Dermis microvascular lymphatic vessel endothelial cell (primary cell): ENCODE measurements at regions not wholly inside any gene's neighbourhood (a gene's known extent, or its start where the extent isn't known, plus 50 kb on each side); places are given as distances from the start of the nearest gene placed in this dataset.
"Not testable (repeated sequence)": the region's sequence is repeated elsewhere in the genome, so short reads cannot be mapped to it uniquely, and the experiment has no call there.

Source experiments
- DNase-seq, 2 donors: peaks; one replicate each; pipeline versions ENCODE4 v3.0.0 to v3.0.0-alpha.2; 2010; ENCODE audit warnings: low read depth in 2 of 2

- no peak for DNase-seq
Observed at GRCh38 chr9:115400796-115401195, 282.8 kb upstream of the TNC start.

GRCh38 chr9:115401756-115402327 lies 283.9 kb upstream of the TNC start:
- DNase-seq: no peak

- DNase-seq: no peak
Observed at GRCh38 chr9:115403753-115404152, 285.8 kb upstream of the TNC start.

DNA sequence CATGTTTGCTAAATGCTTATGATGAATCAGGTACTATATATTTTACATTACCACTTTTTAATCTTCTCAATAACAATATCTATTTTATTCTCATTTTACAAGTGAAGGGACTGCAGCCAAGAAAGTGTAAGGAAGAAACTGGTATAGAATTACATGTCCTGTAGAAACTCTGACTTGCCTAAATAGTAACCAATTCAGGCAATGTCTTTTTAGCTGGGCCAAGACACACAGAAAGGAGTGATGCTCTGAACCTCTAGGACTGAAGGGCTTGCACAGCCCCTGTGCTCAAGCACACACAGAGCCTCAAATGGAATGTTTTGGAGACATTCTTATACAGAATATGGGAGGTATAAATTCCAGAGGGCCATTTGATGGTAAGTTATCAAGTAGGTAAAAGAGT lies 286.4 kb upstream of the TNC start:
- DNase-seq: no peak

GRCh38 chr9:115411516-115411915 lies 293.6 kb upstream of the TNC start:
- no peak for DNase-seq

DNA sequence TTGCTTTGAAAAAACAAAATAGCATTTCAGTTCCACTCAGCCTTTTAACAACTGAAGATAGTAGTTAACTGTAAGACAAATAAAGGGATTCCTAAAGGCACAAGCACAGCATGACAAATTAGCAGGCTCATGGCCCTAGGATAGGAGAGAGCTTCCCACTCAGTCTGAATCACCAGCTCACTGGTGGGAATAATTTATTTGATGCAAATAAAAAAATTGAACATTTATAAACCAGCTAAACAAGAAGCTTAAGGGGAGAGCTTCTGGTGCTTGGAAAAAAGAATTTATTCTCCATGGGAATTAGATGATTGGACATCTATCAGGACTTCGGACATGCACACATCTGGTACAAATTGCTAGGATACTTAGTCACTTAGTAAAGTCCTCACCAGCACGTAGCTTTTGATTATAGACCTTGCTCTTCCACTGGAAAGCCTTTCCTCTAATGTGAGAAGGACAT lies 294.1 kb upstream of the TNC start:
- no peak for DNase-seq

DNA sequence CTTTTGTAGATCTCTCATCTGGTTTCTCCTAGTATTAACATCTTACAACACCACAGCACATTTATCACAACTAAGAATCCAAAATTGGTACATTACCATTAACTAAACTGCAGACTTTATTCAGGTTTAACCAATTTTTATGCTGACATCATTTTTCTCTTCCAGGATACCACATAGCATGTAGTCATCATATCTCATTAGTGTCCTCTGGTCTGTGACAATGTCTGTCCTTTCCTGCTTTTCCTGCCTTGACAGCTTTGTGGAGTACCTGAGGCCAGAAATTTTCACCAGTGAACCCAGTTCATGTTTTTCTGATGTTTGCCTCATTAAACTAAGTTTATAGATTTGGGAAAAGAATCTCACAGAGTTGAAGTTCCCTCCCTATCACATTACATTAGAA lies 294.7 kb upstream of the TNC start:
- no peak for DNase-seq

DNA sequence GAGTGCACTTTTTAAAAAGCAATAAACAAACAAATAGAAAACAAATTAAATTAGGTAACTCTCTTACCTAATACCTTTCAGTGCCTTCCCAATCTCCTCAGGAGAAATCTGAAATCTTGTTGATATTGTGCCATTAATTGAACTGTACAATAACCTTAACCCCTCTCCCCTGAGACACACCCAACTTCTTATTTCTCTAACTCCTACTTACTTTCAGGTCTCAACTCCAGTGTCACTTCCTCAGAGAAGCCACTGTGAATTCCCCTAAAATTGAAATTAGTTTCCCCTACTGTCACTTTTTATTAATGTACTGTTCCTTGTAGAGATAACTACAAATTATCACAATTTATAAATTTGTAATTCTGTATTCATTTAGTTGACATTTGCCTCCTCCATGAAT lies 295.3 kb upstream of the TNC start:
- no peak for DNase-seq

GRCh38 chr9:115413766-115414382 lies 295.9 kb upstream of the TNC start:
- no peak for DNase-seq

GRCh38 chr9:115414561-115414960 lies 296.6 kb upstream of the TNC start:
- DNase-seq: no peak

- DNase-seq: no peak
Observed at GRCh38 chr9:115415450-115415849, 297.5 kb upstream of the TNC start.

GRCh38 chr9:115416299-115416698 lies 298.3 kb upstream of the TNC start:
- DNase-seq: no peak

GRCh38 chr9:115418181-115418580 lies 300.2 kb upstream of the TNC start:
- not testable (repeated sequence) for DNase-seq

DNA sequence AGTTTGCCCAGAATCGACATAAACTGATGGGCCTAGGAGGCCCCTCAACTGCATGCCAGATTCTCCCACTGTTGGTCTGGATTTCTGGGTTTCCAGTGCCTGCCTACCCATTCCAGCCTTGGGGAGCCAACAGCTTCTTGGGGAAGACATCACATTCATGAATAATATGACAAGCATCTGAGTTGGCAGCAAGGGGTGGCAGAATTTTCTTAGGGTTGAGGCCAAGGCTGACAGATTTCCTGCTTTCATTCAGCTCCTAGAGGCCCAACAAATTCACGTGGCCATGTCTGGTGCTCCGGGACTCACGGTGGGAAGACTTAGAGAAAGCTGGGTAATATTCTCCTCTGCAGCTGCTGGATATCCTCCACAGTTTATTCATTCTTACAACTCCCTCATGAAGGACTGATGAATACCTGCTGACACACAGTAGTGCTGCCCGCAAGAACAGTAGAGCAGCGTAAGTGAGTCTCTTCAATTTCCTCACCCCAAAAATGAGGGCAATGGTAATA lies 305.0 kb upstream of the TNC start:
- DNase-seq: no peak

- DNase-seq: no peak
Observed at GRCh38 chr9:115423646-115424045, 305.7 kb upstream of the TNC start.

DNA sequence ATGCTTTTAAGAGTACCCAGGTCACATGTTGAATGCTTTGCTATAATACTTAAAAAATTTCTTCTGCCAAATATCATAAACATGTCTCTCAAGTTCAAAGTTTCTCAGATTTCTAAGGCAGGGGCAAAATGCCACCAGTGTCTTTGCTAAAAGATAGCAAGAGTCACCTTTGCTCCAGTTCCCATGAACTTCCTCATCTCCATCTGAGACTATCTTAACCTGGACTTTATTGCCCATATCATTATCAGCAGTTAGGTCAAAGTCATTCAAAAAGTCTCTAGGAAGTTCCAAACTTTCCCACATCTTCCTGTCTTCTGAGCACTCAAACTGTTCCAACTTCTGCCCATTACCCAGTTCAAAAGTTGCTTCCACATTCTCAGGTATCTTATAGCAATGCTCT lies 307.6 kb upstream of the TNC start:
- no peak for DNase-seq

- no peak for DNase-seq
Observed at GRCh38 chr9:115437418-115437817, 319.5 kb upstream of the TNC start.

DNA sequence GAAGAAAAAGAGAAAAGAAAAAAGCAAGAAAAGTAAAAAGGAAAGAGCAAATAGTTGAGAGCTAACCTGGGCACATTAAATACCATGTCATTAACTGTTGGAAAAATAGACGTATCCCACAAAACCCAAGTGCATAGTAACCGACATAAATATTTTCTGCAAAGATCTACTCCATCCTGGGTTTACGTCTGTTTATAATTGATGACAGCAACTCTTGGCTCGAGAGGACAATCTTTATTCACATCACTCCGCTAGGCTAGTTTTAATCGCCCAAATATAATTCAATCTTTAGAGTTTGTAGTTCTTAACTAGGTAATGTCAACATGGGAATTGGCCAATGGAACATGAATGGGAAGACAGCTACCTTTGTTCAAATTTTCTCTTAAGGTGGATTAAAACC lies 321.7 kb upstream of the TNC start:
- DNase-seq: no peak

DNA sequence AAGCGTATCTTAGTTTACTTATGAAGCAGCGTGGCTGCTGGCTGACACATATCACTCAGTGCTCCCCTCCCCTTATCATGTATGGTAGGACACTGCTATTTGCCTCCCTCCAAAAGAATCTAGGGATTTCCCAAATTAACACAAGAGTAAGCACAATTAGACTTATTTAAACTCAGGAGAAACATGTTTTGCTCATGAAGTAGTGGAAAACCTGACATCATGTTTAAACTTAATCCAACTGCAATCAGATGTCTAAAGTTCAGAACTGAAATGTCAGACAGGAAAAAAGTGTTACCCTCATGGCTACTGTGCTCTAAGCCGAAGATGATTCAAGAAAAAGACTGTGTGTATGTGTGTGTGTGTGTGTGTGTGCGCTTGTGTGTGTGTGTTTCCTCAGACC lies 324.1 kb upstream of the TNC start:
- no peak for DNase-seq

DNA sequence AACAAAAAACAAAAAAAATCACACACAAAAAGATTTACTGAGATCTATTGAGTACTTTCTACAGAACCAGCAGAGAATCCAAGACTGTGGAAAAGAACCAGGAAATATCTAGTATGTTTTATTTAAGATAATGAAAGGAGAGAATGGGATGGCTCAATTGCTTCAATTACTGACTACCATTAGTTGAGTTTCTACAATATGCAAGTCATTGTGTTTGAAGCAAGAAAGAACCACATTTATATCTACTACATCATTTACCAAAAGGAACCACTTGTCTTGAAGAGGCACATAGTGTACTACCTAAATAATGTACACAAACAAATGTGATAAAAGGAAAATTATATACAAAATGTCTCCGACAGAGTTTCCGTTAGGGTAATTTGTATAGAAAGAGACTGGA lies 325.9 kb upstream of the TNC start:
- no peak for DNase-seq

DNA sequence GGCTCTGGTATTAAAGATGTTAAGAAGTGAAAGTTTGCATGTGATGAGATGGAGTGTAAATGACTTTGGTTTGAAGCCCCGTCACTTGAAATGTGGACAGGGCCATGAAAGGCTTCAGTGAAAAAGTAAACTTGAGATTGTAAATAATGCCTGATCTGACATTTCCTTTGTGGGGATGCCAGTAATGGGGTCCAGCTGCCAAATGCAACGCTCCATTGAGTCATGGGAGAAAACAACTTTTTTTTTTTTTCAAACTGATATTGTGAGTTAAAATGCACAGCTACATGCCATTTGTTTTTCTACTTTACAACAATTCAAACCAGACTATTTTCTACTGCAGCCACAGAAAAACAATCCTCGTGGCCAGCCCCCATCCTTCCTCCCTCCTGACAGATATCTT lies 327.0 kb upstream of the TNC start:
- DNase-seq: no peak

GRCh38 chr9:115445655-115446054 lies 327.7 kb upstream of the TNC start:
- no peak for DNase-seq

- DNase-seq: no peak
Observed at GRCh38 chr9:115456515-115456914, 338.6 kb upstream of the TNC start.

- no peak for DNase-seq
Observed at GRCh38 chr9:115461280-115461679, 343.3 kb upstream of the TNC start.
